HG03097 (cell line): ENCODE measurements at regions not wholly inside any gene's neighbourhood (a gene's known extent, or its start where the extent isn't known, plus 50 kb on each side); places are given as distances from the start of the nearest gene placed in this dataset.
A peak's percentile ranks its signal among the peaks of the same experiment; 100 is the strongest.

Experiments used
- ATAC-seq: cut with Tn5 transposase; IDR thresholded peaks from one replicate; pipeline ENCODE4 v1.9.1; 2021; ENCODE audit not compliant: unreplicated experiment, low FRiP score

DNA sequence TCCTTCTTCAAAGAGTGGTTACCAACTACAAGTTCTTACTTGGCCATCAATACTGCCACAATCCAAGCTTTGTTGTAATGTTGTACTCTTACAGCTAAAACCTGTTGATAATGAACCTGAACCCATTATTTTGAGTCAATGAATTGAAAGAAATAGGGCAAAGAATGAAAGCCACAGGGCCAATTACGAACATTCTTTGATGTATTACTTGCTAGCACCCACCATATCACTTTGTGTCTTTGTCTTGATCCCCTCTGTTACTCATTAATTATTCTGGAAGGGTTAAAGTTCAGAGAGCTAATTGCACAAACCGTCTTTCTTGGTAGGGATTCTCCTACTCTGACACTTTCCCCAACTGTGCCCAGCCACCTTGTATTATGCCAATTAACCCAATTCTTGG, 53.2 kb upstream of the TFEC start:
- ATAC-seq, result no peak

DNA sequence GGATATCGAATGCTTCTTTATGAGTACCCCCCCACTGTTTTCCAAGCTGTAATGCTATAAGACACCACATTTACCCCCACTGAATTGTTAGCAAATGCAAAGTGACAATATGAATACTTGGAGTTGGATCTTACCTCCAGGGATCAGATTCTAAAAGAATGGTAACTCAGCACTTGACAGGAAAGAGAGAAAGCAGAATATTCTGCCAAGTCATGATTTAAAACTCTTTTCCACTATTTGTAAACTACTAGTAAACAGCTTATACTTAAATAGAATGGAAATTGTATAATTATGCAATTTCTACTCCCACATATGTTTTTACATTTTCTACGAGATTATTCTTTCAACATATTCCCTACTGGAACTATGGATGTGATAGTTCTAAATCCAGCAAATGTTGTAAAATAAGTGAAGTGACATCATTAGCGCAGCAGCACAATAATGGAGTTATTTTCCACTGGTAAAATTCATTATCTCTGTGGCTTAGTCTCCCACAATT, 56.0 kb upstream of the TFEC start:
- no peak for ATAC-seq

DNA sequence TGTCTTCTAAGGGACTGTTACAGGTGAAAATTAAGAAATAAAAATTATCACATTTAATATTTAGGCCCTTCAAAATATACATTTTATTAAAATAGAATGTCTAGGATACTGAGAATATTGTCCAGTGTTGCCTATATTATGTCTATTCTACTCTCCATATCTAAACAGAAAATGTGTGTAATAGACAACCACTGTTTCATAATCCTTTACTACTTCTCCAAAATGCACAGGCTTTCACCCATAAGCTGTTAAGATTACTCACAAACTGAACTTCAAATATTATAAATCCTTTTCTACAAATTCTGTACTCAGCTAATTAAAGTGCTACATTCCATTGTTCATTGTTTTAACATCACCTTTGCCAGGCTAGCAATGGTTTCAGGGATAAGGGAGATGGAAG, 56.7 kb upstream of the TFEC start:
- ATAC-seq, result no peak

DNA sequence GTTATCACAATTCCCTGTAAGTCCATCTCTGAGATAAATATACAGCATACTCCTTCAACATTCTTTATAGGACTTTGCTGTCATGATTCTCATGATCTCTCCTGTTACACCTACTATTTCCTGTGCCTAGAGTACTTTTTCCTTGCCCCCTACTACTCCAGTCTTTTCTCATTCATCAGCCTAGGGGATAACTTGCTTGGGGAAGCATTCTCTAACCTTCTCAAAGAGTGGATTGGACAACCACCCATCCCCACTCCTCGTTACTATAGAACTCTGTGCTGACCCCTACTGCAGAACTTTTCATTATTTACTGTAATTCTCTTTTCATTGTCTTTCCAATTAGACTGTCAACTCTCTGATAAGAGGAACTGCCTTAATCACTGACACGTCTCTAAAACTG, 57.4 kb upstream of the TFEC start:
- ATAC-seq, result no peak

DNA sequence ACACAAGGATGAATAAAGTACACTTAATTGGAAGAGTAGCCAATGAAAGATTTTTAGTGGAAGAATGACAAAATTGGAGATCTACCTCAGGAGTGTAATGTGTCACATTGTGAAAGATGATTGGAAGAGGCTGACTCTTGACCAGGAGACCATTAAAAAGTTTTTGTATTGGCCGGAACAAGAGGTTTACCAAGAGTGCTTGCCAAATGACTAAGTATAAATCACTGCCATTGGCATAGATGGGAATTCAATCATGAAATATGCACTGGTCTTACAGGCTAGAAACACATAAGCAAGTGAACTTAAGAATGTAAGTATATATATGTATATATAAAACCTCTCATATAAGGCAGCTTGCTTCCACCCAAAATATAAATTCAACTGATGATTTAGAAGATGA, 58.7 kb upstream of the TFEC start:
- ATAC-seq, result no peak

DNA sequence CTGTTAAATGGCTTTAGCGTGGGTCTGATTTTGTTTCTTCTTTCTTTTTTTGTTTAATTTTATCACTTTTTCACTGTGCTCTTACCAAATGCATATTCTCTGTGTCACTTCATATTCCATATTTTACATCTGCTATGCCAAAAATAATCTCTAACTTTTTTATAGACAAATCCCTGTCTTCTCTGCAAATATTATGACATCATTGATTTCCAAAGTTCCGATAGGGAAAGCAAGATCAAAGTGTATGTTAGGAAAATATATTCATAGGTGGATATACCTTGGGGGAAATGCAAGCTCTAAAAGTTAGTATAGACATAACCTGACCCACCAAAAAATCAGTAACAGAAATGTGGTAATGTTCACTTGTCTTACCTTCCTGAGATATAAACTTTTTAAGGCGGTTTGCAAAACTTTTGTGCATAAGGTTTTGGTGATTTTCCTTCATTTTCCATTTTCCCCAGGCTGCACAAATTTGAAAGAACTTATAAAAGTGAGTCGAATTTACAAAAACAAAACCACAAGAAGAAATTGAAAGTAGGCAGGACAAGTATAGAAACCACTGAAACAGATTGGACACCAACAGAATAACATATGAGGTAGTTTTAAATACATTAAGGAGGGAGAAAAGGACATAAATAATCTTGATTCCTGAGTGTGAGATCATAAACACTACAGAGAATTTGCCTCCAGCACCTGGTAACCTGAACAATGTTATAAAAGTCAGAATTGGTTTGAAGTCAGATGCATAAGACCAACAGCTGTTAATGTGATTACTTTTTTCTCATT, 63.1 kb upstream of the TFEC start:
- ATAC-seq, result no peak

DNA sequence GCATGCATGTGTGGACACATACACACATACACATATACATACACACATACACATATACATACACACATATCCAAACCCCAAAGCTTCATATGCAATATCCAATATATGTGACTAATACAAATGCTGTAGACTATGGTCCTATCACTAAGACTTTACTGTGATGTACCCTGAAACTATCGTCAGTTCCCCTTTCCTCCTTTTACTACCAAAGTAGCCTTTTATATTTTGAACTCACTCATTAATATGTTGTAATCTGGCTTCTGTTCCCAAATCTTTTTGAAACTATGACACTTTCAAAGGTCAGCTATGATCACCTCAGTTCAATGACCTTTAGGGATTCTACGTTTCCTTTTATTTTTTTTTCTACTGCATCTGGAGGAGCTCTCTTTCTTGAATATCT, 64.8 kb upstream of the TFEC start:
- no peak for ATAC-seq

DNA sequence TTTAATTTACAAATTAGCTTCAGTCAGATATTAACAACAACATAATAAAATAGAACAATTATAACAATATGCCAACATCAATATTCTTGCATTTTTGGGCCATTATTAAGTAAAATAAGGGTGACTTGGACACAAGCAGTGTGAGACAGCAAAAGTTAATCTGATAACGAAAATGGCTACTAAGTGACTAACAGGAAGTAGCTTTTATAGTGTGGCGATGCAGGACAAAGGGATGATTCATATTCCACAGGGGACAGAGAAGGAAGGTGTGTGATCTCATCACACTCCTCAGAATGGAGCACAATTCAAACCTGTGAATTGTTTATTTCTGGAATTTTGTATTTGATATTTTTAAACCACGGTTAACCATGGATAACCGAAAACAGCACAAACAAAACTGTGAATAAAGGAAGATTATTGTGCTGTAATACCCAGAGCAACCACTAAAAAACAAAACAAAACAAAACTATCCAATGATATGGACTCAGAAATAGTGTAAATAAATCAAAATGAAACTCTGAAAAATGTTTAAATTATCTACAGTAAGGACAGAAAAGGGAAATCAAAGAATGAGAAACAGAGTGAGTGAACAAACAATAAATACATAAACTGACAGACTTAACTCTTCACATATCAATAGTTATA, 66.9 kb upstream of the TFEC start:
- no peak for ATAC-seq

DNA sequence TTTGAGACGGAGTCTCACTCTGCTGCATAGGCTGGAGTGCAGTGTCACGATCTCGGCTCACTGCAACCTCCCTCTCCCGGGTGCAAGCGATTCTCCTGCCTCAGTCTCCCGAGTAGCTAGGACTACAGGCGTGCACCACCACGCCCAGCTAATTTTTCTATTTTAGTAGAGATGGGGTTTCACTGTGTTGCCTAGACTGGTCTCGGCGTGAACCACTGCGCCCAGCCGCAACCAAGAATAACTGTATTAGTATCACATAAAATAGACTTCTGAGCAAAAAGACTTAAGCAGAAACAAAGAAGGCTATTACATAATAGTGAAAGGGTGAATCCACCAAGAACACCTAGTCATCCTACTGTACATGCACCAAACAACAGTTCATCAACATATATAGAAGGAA, 67.6 kb upstream of the TFEC start:
- no peak for ATAC-seq

DNA sequence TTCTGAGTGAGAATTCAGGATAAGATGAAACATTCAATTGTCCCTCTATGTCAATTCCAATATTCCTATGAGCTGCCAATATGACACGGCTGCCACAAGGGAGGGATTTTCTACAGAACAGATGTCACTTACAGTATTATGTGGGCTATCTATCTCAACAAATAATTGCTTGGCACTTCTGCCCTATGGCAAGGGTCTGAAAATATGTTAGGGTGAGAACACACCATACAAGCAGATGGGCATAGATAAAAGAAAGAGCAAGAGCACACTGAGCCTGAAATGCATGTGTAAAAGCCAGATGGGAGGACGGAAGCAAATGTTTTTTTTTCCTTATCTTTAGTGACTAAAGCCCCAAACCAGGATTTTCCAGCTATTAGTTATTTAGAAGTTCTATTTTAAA, 70.1 kb upstream of the TFEC start:
- no peak for ATAC-seq

DNA sequence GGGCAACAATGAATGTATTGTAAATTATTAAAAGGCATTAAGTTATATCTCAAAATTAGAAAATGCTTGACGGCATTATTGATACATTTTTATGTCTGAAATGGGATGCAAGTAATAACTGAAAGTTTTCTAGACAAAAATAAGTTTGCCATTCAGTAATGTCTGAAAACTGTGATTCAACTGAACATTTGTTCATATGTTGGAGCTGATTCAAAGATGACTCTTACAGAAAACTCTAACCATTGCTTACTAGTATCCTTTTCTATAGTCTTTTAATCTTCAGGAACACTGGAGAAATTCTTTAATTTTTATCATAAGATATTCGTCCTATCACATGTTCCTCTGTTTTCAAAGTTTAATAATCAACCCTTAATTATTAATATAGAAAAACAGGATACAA, 71.1 kb upstream of the TFEC start:
- ATAC-seq, result no peak

DNA sequence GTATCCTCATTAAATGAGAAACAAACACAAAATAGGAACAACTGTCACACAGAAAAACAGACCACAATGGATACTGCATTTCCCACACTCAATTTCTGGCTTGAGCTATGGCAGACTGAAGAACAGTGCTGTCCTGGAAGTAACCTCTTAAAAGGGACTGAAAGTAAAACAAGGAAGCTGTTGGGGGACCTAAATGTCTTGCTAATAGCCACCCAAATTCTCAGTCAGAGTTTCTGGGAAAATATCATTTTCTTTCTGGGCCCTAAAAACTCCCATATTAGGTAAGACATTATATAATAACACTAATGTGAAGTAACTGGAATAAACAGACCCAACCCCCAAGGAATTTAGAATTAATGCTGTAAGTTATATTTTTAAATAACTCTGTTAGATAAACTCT, 80.9 kb upstream of the TFEC start:
- no peak for ATAC-seq

DNA sequence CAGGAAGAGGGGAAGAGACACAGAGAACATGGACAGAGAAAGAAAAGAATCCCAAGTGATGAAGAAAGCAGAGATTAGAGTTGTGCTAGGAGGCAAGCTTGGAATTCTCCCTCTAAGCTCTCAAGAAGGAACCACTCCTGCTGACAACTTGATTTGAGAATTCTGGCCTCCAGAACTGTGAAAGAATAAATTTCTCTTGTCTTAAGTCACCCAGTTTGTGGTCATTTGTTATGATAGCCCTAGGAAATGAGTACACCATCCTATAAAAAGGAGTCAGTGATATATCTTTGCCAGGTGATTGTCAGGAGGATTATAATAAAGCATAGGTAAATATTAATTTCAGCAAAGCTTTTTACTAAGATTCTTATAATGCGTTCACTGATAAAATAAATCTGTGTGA, 82.7 kb upstream of the TFEC start:
- no peak for ATAC-seq

DNA sequence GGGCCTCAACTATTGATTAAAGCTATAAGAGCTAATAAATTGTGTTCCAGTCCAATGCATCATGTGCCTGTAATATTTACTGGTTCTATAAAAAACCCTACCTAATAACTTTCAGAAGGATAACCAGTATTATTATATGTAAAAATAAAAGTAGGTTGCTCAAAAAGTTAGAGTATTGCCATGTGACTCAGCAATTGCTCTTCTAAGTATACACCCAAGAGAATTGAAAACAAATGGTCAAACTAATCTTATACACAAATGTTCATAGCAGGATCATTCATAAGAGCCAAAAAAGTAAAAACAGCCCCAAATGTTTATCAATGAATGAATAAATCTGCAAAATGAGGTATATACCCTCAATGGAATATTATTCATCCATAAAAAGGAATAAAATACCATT, 89.5 kb upstream of the TES start:
- no peak for ATAC-seq

DNA sequence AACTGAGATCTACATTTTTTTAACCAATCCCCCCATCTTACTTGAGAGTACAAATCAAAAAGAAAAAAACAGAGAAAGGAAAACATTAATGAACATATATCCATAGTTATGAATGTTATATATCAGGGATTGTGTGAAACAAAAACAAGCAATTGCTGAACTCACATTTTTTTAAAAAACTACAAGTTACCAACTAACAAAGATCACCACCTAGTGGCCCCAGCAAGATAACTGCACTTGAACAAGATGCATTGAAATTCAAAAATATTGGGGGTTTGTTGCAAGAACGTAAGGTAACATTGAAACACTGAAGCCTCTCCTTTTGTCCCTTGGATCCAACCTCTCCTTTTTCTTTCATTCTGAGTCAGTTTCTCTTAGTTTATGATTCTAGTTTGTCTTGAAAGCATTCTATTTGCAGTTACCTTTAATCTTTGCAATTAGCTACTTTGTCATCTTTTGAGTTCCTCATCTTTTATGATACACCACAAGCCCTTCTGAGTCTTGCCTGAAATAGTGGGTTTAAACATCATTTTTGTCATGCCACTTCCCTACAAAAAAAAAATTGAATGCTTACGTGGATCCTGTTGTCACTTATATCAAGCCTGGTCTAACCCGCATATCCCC, 87.3 kb upstream of the TES start:
- no peak for ATAC-seq

DNA sequence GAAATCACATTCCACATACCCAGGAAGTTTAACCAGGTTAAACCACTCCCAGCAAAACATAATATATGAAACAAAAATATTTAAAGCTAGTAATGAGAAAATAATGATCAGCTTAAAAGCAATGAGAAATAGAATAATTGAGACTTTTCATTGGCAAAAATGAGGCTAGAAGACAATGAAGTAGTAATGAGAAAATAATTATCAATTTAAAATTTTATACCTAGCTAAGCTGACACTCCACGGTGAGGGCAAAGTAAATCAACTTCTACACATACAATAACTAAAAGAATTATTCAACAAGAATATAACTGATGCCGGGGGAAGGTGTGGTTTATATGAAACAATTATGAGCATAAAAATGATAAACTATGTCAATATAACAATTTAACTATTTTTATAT, 82.2 kb upstream of the TES start:
- no peak for ATAC-seq

DNA sequence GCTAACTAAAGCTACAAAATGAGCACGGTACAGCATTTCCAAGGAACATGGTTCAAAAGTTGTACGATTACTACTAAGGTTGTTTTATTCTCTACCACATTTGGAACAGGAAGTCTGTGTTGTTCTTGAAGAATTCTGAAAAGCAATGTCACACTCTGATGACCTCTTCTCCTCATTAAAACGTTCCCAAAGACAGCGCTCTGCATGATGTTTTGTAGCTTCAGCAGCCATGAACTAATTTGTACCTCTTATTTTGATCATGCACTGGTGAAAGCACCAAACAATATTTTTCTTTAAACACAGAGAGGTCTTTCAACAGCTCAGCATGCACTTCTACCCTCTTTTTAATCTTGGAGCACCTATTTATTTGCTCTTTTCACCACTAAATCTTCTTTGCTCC, 75.0 kb upstream of the TES start:
- no peak for ATAC-seq

DNA sequence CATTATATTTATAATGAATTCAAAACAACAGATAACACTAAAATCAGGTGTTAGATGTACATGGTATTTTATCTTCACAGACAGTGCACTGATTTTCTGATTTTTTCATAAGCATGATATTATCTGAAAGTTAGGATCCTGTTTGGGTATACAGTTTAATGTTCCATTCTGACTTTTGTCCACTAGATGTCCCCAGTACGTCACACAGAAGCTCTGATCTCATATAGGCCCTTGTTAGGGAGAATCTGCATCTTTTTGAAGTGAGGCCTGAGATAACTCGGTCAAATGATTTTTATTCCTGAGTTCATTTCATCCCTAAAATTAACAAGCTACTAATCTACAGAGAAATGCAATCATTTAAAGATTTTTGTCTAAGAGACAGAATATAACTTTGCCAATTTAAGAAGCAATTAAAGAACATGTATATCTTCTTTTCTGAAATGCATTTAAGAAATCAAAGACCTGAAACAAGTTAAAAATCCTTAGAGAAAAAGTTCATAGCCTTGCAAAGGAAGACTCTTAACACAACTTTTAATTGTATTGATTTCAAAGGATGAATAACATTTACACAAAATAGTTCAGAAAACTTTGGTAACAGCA, 72.0 kb upstream of the TES start:
- peak; percentile 86 for ATAC-seq

DNA sequence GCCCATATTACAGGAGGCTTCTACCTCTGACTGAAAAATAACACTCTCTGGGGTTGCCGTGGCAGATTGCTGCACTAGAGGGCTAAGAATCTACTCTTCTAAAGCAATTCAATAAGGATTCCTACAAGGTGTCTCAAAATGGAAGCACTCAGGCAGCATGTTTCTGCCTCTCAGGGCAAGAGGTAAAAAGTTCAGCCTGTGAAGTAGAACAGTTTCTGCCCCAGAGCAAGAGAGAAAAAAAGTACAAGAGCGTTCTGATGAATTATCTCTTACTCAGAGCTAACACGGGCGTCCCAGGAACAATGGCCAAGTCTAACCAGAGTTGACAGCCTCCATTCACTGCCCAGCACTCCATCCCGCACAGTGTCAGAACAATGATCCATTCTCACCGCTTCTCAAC, 71.3 kb upstream of the TES start:
- no peak for ATAC-seq

DNA sequence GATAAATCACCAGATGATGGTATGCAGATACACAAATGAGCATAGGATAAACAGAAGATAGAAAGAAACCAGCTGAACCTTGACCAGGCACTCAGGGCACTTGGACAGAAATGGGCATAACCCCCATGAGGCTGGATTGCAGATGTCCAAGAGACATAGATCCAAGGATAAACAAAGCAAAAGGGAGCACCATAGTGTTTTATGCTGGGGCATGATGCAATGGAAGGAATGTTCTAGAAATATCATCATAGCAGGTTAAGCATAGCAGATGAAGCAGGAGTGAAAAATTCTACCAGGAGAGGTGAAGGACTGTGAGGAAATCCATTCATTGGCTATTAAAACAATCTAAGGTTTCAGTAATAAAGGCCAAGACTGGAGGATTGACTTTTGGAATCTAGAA, 70.5 kb upstream of the TES start:
- ATAC-seq, result no peak

DNA sequence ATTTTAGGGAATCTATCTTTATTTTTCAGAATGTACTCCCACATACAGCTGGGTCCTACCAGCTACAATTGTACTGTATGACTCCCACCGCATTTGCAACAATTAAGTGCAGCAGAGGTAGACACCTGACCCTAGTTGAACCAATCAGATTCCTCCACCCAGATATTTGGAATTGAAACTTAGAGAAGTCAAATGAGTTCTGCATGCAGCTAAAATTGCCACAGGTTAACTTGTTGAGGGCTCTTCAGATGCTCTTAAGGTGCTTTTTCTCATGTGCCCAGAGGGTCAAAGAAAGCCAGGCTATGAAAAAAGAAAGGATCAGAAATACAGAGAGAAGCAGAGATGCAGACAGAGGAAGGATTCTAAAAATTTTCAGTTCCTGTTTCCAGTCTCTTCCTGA, 68.0 kb upstream of the TES start:
- no peak for ATAC-seq

DNA sequence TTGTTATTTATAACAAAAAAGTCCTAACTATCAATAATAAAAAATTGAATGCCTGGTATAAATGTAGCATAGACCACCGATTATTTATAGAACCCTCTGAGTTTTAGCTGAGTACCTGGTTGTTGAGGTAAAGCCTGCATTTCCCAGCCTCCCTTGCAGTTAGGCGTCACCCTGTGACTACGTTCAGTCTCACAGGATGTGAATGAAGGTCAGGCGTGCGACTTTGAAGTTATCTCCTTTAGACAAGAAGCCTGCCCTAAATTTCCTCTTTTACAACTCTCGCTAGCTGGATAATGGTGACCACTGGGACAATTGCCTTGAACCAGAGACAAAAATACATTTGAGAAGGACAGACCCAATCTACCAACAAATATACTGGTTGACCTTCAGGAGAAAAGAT, 67.5 kb upstream of the TES start:
- ATAC-seq, result no peak
